ENCODE measurements at regions not wholly inside any gene's neighbourhood (a gene's known extent, or its start where the extent isn't known, plus 50 kb on each side); places are given as distances from the start of the nearest gene placed in this dataset.
"Not testable (repeated sequence)": the region's sequence is repeated elsewhere in the genome, so short reads cannot be mapped to it uniquely, and the experiment has no call there.

DNA sequence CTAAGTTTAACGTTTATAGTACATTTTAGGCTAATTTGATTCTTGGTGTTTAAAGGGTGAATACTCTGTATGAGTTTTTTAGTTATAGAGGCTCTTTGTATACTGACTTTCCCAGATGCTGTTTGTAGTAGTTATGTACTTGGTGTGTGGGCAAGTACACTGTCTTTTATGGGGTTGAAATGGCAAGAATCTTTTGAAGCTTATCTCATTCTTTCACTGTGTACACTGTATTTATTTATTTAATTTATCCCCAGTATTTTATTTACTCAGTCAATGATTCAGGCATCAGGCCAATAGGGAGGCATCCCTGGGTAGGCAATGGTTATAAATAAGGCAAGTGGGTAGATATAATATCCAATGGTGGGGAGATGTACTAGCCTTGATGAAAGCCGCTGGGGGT, 277.0 kb upstream of the PTCHD4 start:
- H3K4me3 Mint-ChIP-seq = no peak overlapping the region
- no peaks in the 10 kb centered on the region for H3K36me3 Mint-ChIP-seq (ENCODE audit: low read depth)
- no peaks in the 10 kb centered on the region for H3K27me3 Mint-ChIP-seq
- peaks cover 13% of the 10 kb centered on the region for H3K9me3 Mint-ChIP-seq
- no peak overlapping the region for H3K27ac Mint-ChIP-seq
- DNase-seq = no peak
- no peaks in the 10 kb centered on the region for H3K4me1 Mint-ChIP-seq (ENCODE audit: low read depth)

DNA sequence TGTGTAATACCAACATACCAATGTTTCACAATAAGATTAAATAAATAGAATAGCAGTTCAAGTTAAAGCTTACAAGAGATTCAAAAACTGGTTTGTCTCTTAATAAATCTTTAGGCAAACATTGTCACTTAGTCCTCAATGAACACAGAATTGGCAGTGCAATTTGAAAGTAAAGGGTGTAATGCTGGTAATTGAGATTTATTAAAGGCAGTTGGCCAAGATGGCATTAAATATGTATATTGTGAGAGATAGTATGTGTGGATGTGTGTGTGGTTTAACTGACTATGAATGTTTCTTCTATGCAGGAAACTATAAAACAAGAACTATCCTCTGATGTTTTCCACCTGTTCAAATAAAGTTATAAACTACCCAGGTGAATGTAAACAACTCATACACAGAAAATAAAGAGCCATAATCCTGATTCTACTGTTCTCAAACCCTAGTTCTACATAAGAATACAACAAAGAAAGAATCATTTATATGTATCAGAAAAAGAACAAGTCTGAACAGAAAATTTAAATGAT, 267.9 kb upstream of the PTCHD4 start:
- Mint-ChIP-seq H3K27me3 (no peaks in the 10 kb centered on the region), H3K4me1 (ENCODE audit: low read depth) (no peaks in the 10 kb centered on the region), H3K4me3 (no peak overlapping the region), H3K27ac (no peak overlapping the region), H3K9me3 (peaks cover 15% of the 10 kb centered on the region), H3K36me3 (ENCODE audit: low read depth) (no peaks in the 10 kb centered on the region)
- DNase-seq = no peak

DNA sequence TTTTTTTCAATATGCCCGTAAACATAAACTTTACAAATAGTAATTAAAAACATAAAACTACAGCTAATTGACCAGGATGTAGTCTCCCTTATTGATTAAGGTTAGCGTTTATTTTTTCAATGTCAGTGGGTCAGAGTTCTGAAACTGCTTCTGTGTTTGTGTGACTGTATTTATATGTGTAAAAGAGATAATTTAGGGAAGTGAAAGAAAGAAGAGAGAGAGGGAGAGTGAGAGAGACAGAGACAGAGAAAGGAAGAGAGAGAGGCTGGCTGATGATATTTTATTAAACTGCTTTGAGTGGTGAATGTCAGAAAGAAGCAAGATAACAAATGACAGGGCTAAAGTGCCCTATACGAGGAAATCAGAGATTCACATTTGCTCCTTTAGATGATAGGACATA, 266.1 kb upstream of the PTCHD4 start:
- no peaks in the 10 kb centered on the region for H3K4me1 Mint-ChIP-seq (ENCODE audit: low read depth)
- H3K27ac Mint-ChIP-seq = no peak overlapping the region
- H3K9me3 Mint-ChIP-seq = peaks cover 11% of the 10 kb centered on the region
- H3K4me3 Mint-ChIP-seq = no peak overlapping the region
- H3K27me3 Mint-ChIP-seq = no peaks in the 10 kb centered on the region
- no peaks in the 10 kb centered on the region for H3K36me3 Mint-ChIP-seq (ENCODE audit: low read depth)
- DNase-seq = no peak

DNA sequence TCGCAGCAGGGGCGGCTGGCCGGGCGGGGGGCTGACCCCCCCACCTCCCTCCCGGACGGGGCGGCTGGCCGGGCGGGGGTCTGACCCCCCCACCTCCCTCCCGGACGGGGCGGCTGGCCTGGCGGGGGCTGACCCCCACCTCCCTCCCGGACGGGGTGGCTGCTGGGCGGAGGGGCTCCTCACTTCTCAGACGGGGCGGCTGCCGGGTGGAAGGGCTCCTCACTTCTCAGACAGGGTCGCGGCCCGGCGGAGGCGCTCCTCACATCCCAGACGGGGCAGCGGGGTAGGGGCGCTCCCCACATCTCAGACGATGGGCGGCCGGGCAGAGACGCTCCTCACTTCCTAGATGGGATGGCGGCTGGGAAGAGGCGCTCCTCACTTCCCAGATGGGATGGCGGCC, 260.2 kb upstream of the PTCHD4 start:
- not testable (repeated sequence) for DNase-seq; H3K9me3 Mint-ChIP-seq; H3K4me1 Mint-ChIP-seq (ENCODE audit: low read depth); H3K27ac Mint-ChIP-seq; H3K4me3 Mint-ChIP-seq; H3K36me3 Mint-ChIP-seq (ENCODE audit: low read depth); H3K27me3 Mint-ChIP-seq

DNA sequence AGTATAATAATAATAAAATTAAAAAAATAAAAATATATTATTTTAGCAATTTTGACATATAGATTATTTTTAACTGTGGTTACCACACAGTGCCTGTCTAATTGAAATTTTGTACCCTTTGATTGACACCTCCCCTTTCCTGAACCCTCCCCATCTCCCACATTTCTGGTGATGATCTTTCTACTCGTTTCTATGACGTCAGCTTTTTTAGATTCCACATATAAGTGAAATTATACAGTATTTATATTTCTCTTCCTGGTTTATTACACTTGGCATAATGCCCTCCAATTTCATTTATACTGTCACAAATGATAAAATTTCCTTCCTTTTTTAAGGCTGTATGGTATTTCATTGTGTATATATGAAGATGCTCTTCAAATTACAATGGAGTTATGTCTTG, 258.1 kb upstream of the PTCHD4 start:
- no peak for DNase-seq
- Mint-ChIP-seq H3K4me3 (no peak overlapping the region), H3K4me1 (ENCODE audit: low read depth) (no peaks in the 10 kb centered on the region), H3K27me3 (no peaks in the 10 kb centered on the region), H3K27ac (no peak overlapping the region), H3K9me3 (peaks cover 5% of the 10 kb centered on the region), H3K36me3 (ENCODE audit: low read depth) (no peaks in the 10 kb centered on the region)

DNA sequence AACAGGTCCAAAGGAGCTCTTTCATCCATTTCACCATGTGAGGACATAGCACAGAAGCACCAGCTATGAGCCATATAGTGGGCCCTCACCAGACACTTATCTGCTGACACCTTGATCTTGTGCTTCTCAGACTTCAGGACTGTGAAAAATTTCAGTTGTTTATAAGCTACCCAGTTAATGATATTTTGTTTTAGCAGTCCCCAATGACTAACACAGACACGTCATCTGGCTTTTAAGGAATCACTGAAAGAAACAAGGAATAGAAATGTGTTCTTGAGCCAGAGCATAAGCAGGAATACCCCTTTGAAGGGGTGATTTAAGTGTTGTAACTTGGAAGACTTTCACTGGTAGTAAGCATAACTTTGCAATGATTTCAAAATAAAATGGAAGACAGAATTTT, 214.7 kb upstream of the PTCHD4 start:
- Mint-ChIP-seq H3K4me1 (ENCODE audit: low read depth) (no peaks in the 10 kb centered on the region), H3K36me3 (ENCODE audit: low read depth) (no peaks in the 10 kb centered on the region), H3K4me3 (no peak overlapping the region), H3K27me3 (no peaks in the 10 kb centered on the region), H3K27ac (no peak overlapping the region), H3K9me3 (no peaks in the 10 kb centered on the region)
- DNase-seq = no peak

DNA sequence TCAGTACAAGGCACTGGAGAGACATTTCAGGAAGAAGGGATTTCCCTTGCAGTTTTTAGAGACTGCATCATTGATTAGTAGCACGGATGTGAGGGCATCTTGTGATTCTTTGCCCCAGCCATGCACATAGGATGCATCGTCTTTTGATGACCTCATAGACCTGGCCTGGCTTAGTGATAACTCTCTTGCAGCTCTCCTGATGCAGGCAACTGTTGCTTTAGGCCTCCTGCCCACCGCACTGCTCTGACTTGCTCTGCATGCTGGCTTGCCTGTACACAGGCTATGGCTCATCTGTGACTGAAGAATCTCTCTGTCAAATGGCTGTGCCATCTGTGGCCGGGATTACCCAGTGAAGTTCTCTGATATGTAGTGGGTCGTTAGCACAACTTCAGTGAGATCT, 207.7 kb upstream of the PTCHD4 start:
- peaks cover 2% of the 10 kb centered on the region for H3K9me3 Mint-ChIP-seq

DNA sequence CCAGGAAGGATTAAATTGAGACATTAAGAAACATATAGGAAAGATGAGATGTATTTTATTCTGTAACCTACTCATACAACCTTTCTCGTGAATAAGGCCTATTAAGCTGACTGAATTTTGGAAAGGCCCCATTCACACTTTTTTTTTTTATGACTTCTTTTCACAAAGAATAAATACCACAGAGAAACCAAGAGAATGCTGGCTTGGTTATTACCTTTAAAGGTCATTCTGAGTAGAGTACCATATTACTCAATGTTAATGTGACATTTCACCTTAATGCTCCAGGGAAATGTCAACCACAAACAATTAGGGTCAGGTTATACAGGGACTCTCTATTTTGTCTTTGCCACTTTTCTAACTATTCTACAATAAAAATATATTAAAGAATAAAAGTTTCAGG, 204.9 kb upstream of the PTCHD4 start:
- Mint-ChIP-seq H3K4me3 (no peak overlapping the region), H3K27me3 (no peaks in the 10 kb centered on the region), H3K36me3 (ENCODE audit: low read depth) (no peaks in the 10 kb centered on the region), H3K9me3 (peaks cover 8% of the 10 kb centered on the region), H3K4me1 (ENCODE audit: low read depth) (no peaks in the 10 kb centered on the region), H3K27ac (no peak overlapping the region)
- no peak for DNase-seq

More for the DNA sequence above, 207.7 kb upstream of the PTCHD4 start:
- no peak overlapping the region for H3K27ac Mint-ChIP-seq
- H3K27me3 Mint-ChIP-seq = no peaks in the 10 kb centered on the region
- no peaks in the 10 kb centered on the region for H3K36me3 Mint-ChIP-seq (ENCODE audit: low read depth)
- DNase-seq = no peak
- no peak overlapping the region for H3K4me3 Mint-ChIP-seq
- no peaks in the 10 kb centered on the region for H3K4me1 Mint-ChIP-seq (ENCODE audit: low read depth)

DNA sequence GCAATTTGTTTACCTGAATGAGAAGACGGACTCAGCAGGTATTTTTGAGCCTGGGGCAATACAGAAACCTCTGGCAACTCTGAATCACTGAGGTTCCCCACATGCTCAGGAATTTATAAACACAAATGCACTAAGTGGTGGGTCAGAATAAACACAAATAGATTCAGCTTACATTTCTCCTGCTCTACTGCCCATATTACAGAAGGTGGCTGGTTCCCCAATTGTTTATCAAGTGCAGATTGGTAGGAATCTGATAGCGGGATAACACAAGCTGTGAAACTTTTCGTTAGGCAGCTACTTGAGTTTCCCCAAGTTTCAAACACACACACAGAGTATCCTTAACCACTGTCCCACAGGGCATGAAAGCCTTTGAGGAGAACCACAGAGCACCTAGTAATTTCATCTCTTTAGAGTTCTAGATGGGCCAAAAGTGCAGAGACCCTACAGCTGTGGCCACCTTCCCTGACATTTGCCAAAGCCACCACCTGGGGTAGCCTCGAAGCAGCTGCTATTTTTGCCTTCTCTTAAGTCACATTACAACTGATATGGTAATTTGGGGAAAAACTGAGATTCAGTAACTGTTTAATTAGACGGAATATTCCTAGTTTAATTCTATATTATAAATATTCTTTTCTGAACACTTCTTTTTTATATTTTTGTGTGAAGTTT, 204.2 kb upstream of the PTCHD4 start:
- DNase-seq = no peak
- H3K36me3 Mint-ChIP-seq (ENCODE audit: low read depth) = no peaks in the 10 kb centered on the region
- H3K9me3 Mint-ChIP-seq = peaks cover 8% of the 10 kb centered on the region
- H3K4me3 Mint-ChIP-seq = no peak overlapping the region
- H3K27me3 Mint-ChIP-seq = no peaks in the 10 kb centered on the region
- no peak overlapping the region for H3K27ac Mint-ChIP-seq
- H3K4me1 Mint-ChIP-seq (ENCODE audit: low read depth) = no peaks in the 10 kb centered on the region

DNA sequence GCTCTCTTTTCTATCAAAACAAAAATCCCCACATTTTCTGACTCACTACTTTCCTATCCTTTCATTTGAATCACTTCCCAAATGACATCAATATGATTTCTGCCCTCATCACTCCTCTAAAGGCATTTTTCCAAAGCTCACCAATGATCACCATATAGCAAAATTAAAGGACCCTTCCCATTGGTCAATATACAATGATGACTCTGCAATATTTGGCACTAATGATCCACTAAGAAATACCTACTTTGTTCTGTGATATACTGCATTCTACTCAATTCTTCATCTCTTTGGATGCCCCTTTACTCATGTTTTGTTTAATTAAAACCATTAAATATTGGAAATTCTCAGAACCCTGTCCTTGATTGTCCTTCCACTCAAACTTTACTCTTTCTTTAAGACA, 200.3 kb upstream of the PTCHD4 start:
- no peaks in the 10 kb centered on the region for H3K36me3 Mint-ChIP-seq (ENCODE audit: low read depth)
- H3K9me3 Mint-ChIP-seq = peaks cover 8% of the 10 kb centered on the region
- no peak overlapping the region for H3K4me3 Mint-ChIP-seq
- no peaks in the 10 kb centered on the region for H3K27me3 Mint-ChIP-seq
- no peaks in the 10 kb centered on the region for H3K4me1 Mint-ChIP-seq (ENCODE audit: low read depth)
- no peak overlapping the region for H3K27ac Mint-ChIP-seq
- DNase-seq = no peak

DNA sequence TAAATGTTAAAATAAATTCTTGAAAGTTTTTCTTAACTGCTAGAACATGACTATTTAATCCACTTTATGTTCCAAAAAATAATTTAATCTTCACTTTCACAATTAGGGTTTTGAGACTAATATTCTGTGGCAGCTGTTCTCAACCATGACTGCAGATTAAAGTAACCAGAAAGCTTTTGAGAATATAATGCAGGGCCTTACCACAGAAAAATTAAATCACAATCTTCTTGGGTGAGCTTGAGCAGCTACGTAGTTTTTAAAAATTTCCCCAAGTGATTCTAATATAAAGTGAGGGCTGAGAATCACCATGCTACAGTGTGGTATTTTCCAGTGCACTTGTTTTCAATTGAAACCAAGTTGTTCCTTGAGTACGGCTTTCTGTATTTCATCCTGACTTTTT, 196.6 kb upstream of the PTCHD4 start:
- DNase-seq = no peak
- no peaks in the 10 kb centered on the region for H3K27me3 Mint-ChIP-seq
- no peaks in the 10 kb centered on the region for H3K4me1 Mint-ChIP-seq (ENCODE audit: low read depth)
- H3K4me3 Mint-ChIP-seq = no peak overlapping the region
- no peak overlapping the region for H3K27ac Mint-ChIP-seq
- no peaks in the 10 kb centered on the region for H3K36me3 Mint-ChIP-seq (ENCODE audit: low read depth)
- peaks cover 11% of the 10 kb centered on the region for H3K9me3 Mint-ChIP-seq

DNA sequence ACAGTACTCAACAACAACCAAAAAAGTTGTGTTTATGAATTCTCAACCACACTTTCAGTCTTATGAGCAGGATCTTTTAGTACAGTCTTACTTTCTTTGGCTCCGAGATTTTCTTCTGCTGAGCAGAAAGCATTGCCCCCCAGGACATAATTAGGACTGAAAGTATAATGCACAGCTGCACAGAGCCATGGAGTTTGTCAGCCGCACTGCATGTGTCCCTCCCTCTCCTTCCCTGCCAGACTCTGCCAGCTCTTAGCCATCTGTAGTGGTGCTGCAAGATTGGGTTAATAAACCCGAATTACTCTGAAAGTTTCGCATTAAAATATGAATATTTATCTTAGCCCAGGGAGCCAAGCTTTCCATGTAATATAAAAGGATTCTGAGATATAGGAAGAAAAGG, 179.6 kb upstream of the PTCHD4 start:
- Mint-ChIP-seq H3K36me3 (ENCODE audit: low read depth) (no peaks in the 10 kb centered on the region), H3K9me3 (peaks cover 16% of the 10 kb centered on the region), H3K4me3 (no peak overlapping the region), H3K4me1 (ENCODE audit: low read depth) (no peaks in the 10 kb centered on the region), H3K27me3 (no peaks in the 10 kb centered on the region), H3K27ac (no peak overlapping the region)
- DNase-seq = no peak

DNA sequence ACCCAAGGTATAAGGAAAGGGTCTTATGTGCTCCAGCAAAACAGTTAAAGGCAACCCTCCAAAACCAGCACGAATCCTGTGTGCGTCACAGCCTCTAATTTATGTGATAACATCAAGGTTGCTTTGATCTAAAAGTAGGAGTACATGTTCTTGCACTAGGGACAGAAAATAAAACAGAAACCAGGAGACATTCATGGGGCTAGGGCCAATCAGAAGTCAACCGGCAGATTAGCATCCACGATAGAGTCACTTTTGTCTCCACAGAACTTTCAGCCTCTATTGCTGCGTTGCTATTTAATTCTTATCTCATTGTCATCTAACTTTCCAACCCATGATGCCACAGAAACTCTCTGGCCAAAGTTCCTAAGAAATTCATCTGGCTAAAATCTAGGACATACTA, 178.8 kb upstream of the PTCHD4 start:
- Mint-ChIP-seq H3K4me1 (ENCODE audit: low read depth) (no peaks in the 10 kb centered on the region), H3K4me3 (no peak overlapping the region), H3K27me3 (no peaks in the 10 kb centered on the region), H3K27ac (no peak overlapping the region), H3K9me3 (peaks cover 16% of the 10 kb centered on the region), H3K36me3 (ENCODE audit: low read depth) (no peaks in the 10 kb centered on the region)
- DNase-seq = no peak

DNA sequence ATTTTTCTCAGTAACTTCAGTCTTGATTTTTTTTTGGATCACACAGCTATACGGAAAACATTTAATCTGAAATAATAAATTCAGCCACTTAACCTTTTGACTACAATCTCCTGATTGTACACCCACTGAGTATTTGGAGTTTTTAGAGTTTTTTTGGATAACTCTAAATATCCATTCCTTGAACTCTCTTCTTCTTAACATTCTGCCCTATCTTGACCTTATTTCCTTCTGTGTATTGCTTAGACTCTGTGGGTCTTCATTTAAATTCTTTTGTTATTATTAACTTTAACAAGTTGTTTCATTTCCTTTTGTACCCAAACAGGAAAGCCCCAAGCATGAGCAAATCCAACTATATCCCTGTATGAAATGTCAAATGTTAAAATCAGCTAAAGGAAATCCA, 170.2 kb upstream of the PTCHD4 start:
- Mint-ChIP-seq H3K36me3 (ENCODE audit: low read depth) (no peaks in the 10 kb centered on the region), H3K4me3 (no peak overlapping the region), H3K4me1 (ENCODE audit: low read depth) (no peaks in the 10 kb centered on the region), H3K27me3 (no peaks in the 10 kb centered on the region), H3K27ac (no peak overlapping the region), H3K9me3 (peaks cover 4% of the 10 kb centered on the region)
- no peak for DNase-seq

DNA sequence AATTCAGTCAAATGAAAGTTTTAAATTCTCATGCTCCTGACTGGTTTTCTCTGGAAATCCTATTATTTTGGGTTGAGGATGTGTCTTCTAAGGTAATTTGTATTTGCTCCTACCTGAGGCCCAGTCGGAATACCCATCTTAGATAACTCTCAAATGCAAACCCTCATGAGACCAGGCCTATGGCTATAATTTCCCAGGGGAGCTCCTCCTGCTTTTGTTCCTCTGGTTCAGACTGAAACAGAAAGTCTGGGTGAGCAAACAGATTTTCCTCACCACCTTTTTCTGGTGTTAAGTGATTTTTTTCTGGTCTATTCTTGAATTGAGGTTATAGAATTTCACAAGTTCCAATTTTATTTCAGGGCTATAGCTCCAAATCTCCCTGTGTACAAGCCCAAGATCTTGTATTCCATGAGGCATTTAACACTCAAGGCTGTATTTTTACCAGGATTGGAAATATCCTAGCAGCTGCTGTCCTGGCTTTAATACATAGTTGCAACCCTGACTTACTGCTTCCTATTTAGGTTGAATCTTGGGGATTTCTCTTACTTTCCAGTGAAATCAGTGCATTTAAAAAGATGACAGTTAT, 169.1 kb upstream of the PTCHD4 start:
- no peak overlapping the region for H3K4me3 Mint-ChIP-seq
- no peaks in the 10 kb centered on the region for H3K4me1 Mint-ChIP-seq (ENCODE audit: low read depth)
- no peaks in the 10 kb centered on the region for H3K27me3 Mint-ChIP-seq
- DNase-seq = no peak
- H3K27ac Mint-ChIP-seq = no peak overlapping the region
- peaks cover 4% of the 10 kb centered on the region for H3K9me3 Mint-ChIP-seq
- no peaks in the 10 kb centered on the region for H3K36me3 Mint-ChIP-seq (ENCODE audit: low read depth)

DNA sequence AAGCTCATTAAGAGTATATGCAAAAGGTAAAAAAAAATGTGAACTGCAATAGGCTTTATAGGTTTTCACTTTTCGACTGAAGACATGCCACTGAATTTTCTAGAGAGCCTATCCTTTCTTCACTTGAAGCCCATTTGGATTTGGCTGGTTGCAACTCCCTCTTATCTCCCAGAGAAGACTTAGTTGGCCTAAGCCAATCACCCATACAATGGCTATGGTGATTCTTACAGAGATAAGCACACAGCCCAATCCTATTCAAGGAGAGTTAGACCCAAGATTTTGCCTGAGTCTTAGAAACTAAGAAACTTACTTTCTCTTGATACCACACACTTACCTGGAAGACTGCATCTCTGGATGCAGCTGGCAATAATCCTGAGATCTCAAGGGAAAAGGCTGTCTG, 167.3 kb upstream of the PTCHD4 start:
- Mint-ChIP-seq H3K4me3 (no peak overlapping the region), H3K4me1 (ENCODE audit: low read depth) (no peaks in the 10 kb centered on the region), H3K27ac (no peak overlapping the region)

More for the DNA sequence above, 167.3 kb upstream of the PTCHD4 start:
- peaks cover 2% of the 10 kb centered on the region for H3K9me3 Mint-ChIP-seq
- no peaks in the 10 kb centered on the region for H3K36me3 Mint-ChIP-seq (ENCODE audit: low read depth)
- no peak for DNase-seq
- no peaks in the 10 kb centered on the region for H3K27me3 Mint-ChIP-seq

All from activated T-cell treated with anti-CD3 and anti-CD28 coated beads, Interleukin-2, amount 50 U/mL, for 24 hours (primary cell).